Activated T-helper 9 cell treated with anti-CD3 and anti-CD28 coated beads, Interleukin-2, amount 50 U/mL, for 16 hours (primary cell): ENCODE measurements at regions not wholly inside any gene's neighbourhood (a gene's known extent, or its start where the extent isn't known, plus 50 kb on each side); places are given as distances from the start of the nearest gene placed in this dataset.
"Not testable (repeated sequence)": the region's sequence is repeated elsewhere in the genome, so short reads cannot be mapped to it uniquely, and the experiment has no call there.

Source experiments
- DNase-seq: peaks from one replicate; pipeline ENCODE4 v3.0.0-alpha.2; 2020; ENCODE audit warnings: low read depth

DNA sequence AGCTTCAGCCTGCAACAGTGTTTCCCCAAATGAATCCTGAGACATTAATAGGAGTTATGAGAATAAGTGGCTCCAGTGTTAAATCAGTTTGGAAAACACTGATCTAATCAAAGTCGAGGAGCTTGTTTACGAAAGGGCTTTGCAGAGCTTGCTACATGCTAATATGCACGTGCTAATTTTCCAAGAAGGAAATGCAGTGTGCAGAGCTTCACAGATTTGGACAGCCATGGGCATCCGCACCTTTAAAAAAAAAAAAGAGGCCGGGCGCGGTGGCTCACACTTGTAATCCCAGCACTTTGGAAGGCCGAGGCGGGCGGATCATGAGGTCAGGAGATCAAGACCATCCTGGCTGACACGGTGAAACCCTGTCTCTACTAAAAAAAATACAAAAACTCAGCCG is 79.7 kb upstream of the LMO2 start:
- not testable (repeated sequence) for DNase-seq

DNA sequence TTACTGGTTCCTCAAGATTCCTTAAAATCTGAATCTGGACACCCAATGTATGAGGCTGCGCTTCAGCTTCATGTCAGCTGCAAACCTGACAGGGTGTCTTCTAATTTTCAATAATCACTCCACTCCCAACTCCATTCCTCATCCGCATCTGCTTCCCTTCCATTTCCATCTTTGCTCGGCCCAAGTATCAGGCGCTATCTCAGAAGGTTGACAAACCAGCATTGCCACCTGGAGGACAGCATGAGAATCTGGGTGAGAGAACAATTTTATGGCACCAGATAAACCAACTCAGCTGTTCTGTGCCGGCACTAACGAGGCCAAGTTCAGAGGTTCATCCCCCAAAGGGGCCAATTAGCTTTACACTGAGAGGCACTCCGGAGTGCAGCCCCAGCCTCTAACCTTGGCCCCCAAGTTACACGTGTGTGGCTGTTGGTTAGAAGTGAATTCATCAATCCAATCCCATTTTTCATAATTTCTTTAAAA is 79.1 kb upstream of the LMO2 start:
- no peak for DNase-seq

DNA sequence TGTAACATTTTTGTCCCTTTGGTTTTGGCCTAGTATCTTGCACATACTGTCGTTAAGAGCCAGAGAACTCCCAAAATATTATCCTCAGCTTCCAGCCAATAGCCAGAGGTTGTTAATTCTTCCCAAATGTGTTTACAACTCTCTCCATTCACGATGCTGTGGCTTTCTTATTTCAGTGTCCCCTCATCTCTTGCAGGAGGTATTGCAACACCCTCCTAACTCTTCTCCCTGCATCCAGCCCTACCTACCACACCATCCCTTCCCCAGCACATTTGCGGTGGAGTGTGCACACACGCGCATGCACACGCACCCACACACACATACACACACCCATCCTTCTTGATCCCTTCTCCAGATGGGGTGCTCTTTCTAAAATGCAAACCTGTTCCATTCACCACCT is 75.6 kb upstream of the LMO2 start:
- DNase-seq: no peak

DNA sequence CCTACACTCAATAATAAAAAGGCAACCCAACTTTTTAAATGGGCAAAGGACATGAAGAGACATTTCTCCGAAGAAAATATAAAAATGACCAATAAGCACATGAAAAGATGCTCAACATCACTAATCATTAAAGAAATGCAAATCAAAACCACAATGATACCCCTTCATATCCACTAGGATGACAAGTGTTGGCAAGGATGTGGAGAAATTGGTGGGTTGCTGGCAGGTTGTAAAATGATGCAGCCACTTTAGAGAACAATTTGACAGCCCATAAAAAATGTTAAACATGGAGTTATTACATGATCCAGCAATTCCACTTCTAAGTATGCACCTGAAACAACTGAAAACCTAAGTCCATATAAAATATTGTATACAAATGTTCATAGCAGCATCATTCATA is 73.2 kb upstream of the LMO2 start:
- no peak for DNase-seq

DNA sequence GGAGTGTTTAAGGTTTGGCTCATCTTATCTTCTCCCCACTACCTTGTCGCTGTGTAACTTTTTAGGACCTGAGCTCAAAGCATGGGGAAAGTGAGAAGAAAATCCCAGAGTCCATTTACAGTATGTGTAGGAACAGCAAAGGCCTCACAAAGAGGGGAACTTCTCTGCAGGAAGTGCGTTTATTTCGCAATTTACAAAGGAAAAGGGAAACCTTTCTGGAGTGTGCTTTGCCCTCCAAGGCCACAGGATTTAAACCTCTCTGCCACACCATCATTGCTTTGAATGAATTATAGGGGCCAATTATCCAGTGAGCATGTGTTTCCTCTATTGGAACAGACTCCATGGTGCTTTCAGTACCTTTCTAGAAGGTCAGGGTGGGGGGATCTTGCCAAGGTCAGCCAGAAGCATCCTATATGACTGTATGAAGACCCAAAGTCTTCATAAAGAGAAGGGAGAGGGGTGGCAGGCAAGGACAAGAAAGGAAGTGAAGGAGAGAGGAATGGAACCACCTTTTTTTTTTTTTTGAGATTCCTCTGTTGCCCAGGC is 68.1 kb upstream of the LMO2 start:
- DNase-seq: no peak

DNA sequence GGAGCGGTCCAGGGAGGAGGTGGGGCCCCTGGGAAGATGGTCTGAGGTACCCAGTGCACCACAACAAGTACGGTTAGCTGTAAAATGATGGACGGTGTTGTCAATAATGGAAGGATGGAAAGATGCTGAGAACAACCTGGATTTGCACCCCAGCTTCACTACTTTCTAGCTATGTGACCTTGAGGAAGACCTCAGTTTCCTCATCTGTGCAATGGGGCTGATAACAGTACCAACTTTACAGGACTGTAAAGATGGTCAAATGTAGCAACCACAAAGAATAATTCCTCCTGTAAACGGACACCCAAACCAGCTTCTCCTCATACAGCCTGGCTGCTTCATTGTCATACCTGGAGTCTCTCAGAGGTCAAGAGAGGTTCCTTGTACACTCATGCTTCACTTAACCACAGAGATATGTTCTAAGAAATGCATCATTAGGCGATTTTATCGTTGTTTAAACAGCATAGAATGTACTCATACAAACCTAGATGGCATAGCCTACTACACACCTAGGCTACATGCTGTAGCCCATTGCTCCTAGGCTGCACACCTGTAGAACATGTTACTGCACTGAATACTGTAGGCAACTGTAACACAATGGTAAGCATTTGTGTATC is 65.5 kb upstream of the LMO2 start:
- no peak for DNase-seq

DNA sequence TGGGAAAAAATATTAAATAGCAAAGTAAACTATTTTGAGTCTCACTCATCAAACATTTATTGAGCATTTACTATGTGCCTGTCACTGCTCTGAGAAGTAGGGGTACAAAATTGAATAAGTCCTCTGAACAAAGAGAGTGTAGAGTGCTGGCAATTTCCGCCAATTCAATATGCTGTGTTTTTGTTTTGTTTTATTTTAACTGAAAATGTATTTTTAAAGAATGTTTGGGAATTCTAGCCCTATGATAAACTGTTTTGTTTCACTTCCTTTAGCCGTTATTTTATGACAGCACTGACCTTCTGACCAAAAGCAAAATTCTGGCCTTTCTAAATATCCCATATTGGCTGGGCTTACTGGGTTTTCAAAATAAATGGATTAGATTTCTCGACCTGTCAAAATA is 64.7 kb upstream of the LMO2 start:
- DNase-seq: no peak

DNA sequence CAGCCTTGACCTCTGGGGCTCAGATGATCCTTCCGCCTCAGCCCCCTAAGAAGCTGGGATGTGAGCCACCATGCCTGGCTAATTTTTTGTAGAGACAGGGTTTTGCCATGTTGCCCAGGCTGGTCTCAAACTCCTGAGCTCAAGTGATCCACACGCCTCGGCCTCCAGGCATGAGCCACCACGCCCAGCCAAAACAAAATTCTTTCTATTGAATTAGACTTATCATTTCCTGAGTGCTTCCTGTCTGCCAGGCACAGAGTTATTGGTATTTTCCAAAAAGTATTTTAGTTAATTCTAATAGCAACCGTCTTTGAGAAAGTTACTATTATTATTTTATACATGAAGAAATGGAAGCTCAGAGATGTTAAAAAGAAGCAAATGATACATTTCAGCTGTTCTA is 61.4 kb upstream of the LMO2 start:
- DNase-seq: no peak

DNA sequence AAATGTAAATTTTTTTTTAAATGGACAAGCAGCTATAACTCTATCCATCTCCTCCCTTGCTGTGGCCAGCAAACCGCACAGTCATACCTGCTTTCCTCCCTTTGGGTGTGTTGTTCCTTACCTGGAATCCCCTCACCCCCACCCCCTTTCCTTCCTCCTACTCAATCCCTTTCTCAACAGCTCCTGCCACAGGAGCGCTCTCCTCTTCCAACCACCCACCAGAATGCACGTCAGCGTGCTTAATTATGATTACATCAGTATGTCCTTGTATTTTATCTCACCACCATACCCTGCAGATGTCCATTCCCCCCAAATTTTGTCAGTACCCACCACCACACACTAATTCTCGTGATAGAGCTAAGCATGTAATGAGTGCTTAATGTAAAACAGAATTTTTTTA is 60.9 kb upstream of the LMO2 start:
- DNase-seq: no peak

DNA sequence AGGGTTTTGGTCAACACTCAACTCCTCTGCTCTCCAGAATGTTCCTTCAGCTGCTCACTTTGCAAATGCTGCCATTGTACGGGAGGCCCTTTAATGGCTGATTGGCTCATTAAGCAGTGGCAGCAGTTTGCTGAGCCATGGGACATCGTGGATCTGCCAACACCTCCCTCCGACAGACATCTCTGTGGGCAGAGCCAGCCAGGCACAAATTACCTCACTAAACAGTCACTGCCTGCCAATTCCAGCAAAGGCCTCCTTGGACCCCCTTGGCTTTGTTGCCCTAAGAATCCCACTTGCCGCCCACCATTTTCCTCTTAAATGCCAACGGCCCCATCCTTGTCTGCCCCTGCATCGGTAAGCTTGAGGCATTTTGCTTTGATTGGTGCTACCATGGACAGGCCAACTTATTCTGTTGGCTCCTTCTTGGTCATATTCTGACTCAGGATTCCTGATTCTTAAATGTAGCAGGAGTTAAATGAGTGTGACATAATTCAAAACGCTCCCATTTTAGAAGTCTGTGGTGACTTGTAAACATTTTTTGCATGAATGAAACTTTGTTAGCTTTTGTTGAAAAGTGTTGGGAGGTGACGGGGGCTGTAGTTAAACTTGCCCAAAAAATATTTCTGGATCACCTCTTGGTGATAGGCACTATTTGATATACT is 57.5 kb upstream of the LMO2 start:
- DNase-seq: no peak

DNA sequence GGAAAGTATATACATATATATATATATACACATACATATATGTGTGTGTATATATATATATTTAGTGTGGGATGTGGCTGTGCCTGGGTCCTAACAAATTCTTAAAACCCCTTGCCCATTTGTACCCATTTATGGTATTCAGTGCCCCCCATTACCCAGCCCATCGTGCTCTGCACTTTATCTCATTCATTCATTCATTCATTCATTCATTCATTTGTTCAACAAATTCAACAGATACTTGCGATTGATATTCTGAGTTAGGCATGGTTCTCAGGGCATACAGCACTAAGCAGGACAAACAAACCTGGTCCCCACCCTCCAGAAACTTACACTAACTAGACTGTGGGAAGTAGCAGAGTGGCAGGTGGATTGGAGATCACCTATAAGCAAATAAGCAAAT is 56.6 kb upstream of the LMO2 start:
- DNase-seq: no peak

DNA sequence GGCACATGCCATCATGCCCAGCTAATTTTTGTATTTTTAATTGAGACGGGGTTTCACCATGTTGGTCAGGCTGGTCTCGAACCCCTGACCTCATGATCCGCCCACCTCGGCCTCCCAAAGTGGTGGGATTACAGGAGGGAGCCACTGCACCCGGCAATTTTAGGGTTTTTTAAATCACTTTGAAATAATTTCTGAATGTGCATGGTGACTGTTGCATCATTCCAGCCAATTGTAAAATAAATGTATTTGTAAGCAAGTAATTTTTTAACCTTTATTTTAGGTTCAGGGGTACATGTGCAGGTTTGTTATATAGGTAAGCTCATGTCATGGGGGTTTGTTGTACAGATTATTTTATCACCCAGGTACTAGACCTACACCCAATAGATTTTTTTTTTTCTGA is 56.0 kb upstream of the LMO2 start:
- DNase-seq: not testable (repeated sequence)

DNA sequence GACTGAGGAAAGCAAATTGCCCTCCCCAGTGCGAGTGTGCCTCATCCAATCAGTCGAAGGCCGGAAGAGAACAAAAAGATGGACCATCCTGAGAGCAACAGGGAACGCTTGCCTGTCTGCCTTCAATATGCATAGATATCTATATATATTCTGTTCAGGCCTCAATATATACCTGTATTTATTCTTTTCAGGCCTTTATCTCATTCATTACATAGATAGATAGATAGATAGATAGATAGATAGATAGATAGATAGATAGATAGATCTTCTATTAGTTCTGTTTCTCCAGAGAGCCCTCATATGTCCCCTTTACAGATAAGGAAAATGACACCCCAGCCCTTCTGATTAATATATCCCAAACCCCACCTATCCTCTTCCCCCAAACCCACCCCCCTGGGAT is 55.1 kb upstream of the LMO2 start:
- DNase-seq: no peak

DNA sequence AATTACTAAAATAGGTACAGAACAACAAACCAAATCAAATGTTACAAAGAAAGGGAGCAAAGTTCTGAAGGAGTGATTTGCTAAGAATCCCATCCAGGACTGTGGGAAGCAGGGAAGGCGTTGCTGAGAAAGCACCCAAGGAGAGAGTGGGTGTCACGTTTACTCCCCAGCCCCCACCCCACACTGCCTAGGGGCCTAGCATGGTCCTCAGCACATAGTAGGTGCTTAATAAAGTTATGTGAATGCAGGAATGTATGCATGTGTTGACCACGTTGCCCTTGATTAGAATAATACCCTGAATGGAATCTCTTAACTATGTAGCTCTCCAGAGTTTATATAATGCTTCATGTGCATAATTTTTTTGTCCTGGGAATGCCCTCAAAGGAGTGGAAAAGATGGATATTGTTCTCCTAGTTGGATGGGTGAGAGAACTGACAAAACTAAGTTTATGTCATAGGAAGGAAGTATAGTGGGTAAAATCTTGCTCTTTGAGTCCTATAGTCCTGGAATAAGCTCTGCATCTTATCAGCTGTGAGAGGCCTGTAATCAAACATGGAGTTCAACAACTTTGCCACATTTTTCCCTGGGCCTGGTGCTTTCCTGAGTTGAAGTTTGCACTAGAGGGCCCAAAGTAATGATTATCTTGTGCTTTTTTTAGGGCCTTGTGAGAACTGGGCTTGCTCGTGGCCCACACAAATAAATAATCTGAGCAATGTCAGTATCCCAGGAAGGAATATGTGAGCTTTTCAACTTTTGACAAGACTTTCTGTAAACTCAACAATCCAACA is 53.8 kb upstream of the LMO2 start:
- DNase-seq: no peak

DNA sequence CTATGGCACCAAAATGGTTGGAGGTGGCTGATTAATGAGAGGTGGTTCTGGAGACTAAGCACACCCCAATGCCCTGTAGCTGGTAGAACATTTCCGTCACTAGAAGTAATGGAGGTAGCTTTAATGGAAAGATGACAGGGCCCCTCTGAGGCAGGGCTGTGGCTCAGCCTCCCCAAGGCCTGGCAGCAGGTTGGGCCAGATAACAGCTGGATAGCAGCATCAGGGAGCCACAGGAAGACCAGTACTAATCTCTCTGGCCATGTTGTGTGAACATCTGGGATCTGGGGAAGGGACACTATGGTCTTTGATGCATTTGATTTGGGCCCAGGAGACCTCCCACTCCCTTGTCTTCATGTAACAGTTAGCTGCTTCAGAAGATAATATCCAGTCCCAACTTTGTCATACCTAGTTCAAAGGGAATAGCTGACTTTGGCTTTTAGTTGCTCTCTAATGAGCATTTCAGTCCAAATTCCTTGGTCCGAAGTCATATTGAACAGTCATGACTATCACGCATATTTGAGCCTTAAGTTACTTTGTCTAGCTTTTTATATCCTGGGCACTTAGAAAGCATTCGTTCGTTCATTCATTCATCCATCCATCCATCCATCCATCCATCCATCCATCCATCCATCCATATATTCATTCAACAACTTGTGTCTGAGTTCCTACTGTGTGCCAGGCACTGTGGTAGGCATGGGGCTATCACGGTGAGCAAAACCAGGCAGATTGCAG is 53.0 kb upstream of the LMO2 start:
- no peak for DNase-seq

DNA sequence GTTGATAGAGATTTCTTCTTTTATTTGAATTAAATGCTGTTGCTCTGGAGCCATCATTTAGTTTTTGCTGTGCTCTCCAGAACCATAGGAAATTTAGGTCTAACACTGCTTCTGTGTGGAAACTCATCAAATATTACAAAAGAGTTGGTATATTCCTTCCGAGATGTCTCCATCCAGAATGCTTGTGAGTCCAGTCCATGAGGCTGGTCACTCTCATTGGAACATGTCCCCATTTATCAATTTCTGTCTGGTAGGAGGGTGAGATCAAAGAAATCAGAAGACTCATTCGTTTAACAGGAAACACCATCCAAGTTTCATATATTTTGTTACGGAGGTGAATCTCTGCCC is 52.4 kb upstream of the LMO2 start:
- DNase-seq: no peak

DNA sequence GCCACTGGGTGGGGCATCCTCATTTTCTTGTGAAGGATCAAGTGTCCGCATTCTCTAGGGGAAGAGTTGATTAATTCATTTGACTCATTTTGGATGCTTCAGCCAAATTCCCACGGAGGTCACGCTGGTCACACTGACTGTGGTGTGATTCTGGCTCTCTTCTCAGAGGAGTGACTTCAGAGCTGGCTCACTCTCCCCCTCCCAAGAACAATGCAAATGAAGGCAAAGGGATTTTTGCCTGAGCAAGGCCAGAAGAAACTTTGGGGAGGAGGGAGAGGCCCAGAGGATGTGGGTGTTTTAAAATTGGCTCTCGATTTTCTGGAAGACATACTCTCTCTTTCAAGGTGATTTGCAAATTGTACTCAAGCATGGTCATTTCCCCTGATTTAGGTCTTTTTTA is 51.1 kb upstream of the LMO2 start:
- DNase-seq: no peak

DNA sequence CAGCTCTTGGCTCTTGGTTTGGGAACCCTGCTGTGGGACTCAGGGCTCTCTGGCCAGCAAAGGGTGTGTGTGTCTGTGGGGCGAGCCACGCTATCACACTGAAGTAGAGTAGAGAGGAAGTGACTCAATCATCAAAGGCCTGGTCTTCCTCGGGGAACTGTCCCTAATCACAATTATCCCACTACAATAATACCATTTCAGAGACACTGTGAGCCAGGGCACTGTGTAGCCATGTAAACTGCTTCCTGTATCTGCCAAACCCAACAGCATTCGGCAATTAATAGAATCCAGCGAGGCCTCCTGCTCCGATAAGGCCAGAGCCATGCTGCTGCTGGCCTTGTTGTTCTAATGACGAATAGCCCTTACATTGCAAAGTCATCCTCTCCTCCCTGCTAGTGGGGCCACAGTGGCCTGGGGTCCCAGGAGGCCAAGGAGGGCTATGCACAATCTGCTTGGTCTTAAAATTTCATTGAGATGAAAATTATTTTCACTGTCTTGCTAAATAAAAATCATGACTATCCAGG is 49.8 kb upstream of the LMO2 start:
- DNase-seq: no peak
